Fibroblast of pulmonary artery (primary cell): ENCODE measurements at regions not wholly inside any gene's neighbourhood (a gene's known extent, or its start where the extent isn't known, plus 50 kb on each side); places are given as distances from the start of the nearest gene placed in this dataset.

Source experiments
- DNase-seq: peaks from one replicate; pipeline ENCODE4 v3.0.0-alpha.2; 2010; ENCODE audit warnings: low read depth
- H3K4me3 ChIP-seq: replicated peaks from 2 replicates; pipeline ENCODE4 v1.5.1; 2011; ENCODE audit warnings: low read depth, mild to moderate bottlenecking, control low read depth, low read length, moderate library complexity
- TF ChIP-seq, protein P1 (sequence below): IDR thresholded peaks from 2 replicates; pipeline ENCODE4 v1.5.1; 2011; ENCODE audit warnings: mild to moderate bottlenecking, control low read depth, low read length, inconsistent platforms; ENCODE audit errors: missing control alignments

DNA sequence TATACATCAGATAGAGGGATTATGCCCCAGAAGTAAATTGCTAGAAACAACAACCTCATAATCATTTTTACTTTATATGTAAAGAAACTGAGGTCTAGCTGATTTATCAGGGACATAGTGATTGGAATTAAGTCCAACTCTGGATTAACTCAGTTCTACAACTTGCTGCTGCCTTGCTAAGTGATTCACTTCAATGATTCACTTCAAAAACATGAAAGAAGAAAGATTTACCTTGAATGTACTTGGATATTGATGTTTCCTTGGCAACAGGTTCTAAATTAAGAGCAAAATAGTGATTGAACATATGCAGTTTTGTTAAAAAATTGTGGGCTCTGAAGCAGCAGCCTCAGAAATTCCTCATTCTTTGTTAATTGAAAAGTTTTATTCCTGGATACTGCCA lies 99.8 kb upstream of the H2AZ1 start:
- no peak for DNase-seq
- no peak overlapping the region for H3K4me3 ChIP-seq
- TF ChIP-seq, protein P1, sequence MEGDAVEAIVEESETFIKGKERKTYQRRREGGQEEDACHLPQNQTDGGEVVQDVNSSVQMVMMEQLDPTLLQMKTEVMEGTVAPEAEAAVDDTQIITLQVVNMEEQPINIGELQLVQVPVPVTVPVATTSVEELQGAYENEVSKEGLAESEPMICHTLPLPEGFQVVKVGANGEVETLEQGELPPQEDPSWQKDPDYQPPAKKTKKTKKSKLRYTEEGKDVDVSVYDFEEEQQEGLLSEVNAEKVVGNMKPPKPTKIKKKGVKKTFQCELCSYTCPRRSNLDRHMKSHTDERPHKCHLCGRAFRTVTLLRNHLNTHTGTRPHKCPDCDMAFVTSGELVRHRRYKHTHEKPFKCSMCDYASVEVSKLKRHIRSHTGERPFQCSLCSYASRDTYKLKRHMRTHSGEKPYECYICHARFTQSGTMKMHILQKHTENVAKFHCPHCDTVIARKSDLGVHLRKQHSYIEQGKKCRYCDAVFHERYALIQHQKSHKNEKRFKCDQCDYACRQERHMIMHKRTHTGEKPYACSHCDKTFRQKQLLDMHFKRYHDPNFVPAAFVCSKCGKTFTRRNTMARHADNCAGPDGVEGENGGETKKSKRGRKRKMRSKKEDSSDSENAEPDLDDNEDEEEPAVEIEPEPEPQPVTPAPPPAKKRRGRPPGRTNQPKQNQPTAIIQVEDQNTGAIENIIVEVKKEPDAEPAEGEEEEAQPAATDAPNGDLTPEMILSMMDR, result no peak

DNA sequence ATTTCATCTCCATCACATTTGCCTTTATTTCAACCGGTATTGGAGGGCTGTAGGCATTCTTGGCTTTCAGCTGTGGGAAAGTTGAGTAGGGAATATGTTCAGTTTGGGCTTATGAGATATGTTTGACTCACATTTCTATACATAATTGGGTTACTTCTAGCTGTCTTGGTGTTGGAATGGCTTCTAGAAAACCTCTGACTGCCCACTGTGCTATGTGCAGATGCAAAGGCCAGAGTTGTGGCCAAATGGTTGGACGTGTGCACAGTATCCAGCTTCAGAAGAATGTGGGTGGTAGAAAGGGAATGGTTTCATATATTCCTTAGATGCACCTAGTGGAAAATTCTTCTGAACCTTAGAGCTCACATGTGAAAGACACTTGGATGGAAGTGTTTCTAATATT lies 92.6 kb upstream of the H2AZ1 start:
- H3K4me3 ChIP-seq, result no peak overlapping the region
- TF ChIP-seq, protein P1, result no peak
- DNase-seq, result no peak

DNA sequence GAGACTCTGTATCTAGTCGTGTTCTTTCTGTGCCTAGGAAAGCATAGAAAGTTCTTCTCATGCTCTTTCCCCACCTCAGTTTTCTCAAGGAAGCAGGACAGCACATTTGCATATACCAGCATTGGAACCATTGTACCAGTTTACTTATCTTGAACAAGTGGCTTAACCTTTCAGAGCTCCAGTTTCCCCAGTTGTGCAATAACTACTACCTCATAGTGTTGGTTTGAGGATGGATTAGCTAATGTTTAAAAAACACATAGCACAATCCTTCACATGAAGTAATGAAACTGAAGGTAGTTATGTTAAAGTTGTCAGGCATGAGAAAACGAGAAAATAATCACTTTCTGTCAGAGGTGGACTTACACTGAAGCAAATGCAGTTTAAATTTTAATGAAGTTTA lies 92.2 kb upstream of the H2AZ1 start:
- no peak overlapping the region for H3K4me3 ChIP-seq
- TF ChIP-seq, protein P1, result no peak
- peak; percentile 59 for DNase-seq

DNA sequence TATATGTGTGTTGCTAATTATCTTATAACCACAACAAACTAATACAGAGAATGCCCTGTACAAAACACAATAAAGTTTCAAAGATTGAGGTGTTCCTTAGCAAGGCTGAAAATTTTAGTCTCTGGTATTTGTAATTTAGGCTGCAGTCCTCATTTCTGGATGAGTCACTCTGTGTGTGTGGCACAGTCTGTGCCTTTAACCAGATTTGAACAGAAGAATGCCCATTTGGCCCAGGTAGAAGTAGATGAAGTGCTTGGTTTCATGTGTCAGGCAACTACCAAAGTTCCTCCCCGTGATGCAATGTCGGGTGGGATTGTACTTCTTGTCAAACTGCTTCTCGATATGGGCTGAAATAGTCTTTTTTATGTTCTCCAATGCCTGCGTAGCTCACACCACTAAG lies 91.6 kb upstream of the H2AZ1 start:
- H3K4me3 ChIP-seq, result no peak overlapping the region
- TF ChIP-seq, protein P1, result no peak
- peak; percentile 3 for DNase-seq

DNA sequence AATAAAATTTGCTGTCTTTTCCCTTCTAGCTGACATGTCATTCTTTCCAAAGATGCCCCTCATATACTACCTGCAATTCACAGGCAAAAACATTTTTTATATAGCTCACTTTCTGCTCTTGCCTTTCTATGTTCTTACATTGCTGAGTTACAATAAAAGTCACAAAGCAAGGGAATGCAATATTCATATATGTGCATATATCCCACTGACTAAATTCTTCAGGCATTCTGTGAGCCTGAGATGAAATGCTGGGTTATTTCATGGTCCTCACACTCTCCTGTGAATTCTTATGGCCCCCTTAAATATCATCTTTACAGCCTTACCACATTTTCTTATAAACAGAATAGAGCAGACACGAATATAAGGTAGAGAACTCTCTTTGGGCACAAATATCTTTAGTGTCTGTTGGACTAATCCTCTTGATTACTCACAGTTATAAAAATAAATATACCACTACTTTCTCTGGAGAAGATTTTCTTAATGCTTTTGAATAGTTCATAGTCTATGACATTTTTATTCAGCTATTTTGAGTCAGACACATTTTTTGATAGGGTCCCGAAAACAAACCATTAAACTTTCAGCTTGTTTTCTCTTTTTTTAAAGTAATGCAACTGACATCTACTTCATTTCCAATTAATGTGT lies 84.1 kb upstream of the H2AZ1 start:
- TF ChIP-seq, protein P1, result no peak
- DNase-seq, result no peak
- no peak overlapping the region for H3K4me3 ChIP-seq

DNA sequence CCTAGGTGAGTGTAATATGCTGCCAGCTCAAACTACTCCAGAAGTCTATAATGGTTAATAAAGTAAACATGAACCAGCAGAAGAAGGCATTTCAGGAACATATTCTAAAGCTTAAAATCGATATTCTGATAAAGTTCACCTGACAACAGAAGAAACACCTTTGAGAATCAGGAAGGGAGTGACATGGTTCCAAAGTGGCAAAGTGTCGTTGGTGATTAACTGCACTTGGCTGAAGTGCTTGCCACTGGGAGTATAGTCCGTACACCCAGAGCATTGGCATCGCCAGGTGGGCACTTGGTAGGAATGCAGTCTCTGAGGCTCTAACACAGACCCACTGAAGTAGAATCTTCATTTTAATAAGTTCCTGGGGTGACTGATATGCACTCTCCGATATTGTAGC lies 76.0 kb upstream of the H2AZ1 start:
- DNase-seq, result no peak
- H3K4me3 ChIP-seq, result no peak overlapping the region
- TF ChIP-seq, protein P1, result no peak

DNA sequence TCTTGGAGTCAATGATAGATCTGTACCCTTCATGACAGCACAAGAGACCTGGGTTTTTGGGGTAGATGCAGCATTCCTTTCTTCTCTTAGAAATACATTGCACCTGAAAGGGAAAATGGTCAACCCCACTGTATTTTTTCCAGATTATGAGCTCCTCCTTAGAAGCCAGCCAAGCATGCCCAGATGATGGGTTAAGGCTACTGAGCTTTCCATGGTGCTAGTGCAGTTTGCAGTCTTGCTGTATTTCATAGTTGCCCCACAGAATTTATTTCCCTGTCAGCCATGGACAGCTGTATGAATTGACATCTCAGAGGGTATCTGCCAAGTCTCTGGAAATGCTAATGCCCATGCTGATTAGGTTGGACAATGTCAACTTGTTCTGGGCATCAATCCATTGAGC lies 73.7 kb upstream of the H2AZ1 start:
- no peak for DNase-seq
- TF ChIP-seq, protein P1, result no peak
- no peak overlapping the region for H3K4me3 ChIP-seq
